ENCODE measurements at regions not wholly inside any gene's neighbourhood (a gene's known extent, or its start where the extent isn't known, plus 50 kb on each side); places are given as distances from the start of the nearest gene placed in this dataset.
A peak's percentile ranks its signal among the peaks of the same experiment; 100 is the strongest.
"Not testable (repeated sequence)": the region's sequence is repeated elsewhere in the genome, so short reads cannot be mapped to it uniquely, and the experiment has no call there.

DNA sequence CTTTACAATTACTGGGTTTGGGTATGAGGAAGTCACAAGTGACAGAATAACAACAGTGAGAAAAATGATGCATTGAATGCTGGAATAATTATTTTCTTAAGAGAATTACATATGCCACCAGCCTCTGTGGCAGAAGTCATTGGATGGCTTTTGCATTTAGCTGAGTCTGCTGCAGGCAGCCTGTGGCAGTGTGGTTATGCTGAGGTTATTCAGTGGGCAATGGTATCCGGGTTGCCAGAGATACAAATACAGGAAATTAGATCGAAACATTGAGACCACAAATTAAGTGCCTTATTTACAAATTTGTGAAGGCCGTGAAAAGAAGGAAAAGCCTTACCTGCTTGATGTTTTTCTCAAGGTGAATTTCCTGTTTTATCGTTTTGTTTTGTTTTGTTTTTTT, 1050.0 kb downstream of the GALC start:
- peak; percentile 4 for DNase-seq

DNA sequence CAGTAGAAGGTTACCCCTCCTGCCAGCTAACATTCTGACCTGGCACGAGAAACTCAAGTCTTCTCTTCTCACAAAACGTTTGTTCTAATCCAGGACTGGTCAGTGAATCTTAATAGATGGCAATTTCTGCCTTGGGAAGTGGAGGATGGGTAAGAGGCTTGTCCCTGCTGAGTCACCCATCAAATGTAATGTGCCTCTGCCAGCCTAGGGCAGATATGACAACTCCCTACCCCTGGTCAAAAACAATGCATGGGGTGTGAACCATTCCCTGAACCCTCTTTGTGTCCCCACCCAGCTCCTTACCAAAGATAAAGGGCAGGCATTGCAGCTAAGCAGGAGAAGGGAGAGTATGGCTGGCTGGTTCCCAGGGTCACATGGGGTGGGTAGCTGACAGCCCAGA, 1052.9 kb downstream of the GALC start:
- peak; percentile 1 for DNase-seq

DNA sequence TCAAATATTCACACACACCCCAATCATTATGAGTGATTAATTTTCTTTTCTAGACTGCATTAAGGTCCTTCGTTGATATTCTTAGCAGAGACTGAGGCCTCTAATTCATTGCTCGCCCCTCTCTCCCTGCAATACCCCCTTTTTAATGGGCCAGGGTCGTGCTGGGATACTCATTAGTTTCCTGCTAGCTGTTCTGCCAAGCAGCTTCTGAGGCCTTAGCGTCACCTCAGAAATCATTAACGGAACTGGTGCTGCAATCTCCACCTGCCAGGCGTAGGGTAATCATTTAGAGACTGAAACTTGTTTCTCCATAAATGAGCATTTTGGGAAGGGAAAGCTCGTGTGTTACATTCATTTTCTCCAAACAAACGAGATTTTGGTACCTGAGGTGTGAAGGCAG, 1054.7 kb downstream of the GALC start:
- DNase-seq: no peak

DNA sequence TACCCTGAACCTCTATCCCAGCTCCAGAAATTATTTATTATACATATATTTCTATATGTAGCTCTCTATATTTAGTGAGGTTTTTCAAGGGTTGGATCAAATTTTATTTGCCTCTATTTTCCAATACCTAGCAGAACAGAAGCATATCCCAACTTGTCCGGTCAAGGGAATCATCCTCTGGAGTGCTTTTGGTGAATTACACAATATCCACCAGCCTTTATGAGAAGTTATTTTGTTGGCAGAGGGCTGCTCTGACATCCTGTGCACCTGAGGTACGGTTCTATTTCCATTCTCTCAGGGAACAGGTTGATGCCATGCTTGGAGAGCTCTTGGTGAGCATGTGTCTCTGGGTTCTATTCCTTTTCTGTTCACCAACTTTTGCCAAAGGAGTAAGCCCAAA, 1056.4 kb downstream of the GALC start:
- no peak for DNase-seq

DNA sequence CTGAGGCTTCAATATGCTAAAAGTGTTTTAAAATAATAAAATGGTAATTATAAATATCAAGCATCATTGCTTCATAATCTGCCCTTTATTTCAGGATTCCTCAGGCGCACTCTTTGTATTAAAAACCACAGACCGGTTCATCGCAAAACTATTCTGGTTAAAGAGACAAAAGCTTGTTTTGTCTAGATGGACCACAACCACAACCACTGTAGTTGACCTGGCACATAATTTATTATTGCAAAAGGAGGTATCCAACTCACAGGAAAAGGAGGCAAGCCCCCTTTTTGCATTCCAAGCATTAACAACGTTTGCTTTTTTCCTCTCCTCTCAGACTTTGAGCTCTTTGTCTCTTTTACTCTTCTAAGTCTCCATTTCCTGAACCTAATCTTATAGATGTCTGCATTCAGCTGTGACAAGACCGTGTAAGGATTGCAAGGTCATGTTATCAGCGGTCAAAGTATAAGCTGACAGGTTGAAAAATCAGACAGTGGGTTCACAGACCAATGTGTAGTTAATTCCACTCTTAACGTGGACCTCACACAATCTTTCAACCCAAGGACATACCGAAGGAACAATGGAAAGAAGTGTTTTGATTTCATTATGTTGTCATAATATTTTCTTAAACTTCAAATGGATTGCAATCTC, 1057.6 kb downstream of the GALC start:
- no peak for DNase-seq

DNA sequence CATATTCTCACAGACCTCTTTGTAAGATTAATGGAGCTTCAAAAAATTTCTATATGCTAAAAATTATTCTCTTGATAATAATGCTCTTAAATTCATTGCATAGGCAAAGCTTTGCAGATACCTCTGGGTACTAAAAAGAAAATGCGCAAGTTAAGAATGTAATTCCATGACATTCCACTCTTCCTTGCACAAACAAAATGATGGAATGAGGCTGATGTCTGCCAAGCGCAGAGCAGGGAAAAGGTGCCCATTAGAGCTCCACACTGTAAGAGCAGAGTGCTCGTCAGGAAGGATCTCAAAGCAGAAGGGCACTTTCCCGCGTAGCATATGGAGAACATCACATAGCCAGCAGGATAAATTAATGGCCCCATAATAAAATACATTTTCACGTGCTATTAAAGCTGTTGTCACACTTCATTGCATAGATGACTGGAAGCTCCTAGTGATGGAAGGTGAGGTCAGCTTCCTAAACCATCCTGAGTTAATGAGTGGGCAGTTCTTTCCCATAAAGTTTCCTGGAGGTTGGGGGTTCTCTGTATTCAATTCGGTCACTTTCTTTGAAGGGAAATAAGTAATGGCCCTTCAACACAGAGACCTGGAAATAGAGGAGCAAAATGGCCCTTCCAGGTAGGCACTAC, 1058.9 kb downstream of the GALC start:
- no peak for DNase-seq

DNA sequence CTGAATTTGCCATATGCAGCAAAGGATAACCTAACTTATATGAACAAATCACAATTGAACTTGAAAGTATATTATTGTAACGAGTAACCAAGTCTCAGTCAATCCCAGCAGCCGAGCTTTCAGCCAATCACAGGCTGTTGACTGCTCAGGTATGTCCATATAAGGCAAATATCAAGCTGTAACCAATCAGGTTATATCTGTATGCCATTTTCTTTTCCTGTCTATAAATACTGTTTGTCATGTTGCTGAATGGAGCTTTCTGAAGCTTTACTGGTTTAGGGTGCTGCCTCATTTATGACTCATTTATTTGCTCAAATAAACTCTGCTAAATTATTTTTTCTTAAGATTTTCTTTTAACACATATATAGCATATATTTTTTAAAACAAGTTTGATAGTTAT, 1059.5 kb downstream of the GALC start:
- DNase-seq: no peak

DNA sequence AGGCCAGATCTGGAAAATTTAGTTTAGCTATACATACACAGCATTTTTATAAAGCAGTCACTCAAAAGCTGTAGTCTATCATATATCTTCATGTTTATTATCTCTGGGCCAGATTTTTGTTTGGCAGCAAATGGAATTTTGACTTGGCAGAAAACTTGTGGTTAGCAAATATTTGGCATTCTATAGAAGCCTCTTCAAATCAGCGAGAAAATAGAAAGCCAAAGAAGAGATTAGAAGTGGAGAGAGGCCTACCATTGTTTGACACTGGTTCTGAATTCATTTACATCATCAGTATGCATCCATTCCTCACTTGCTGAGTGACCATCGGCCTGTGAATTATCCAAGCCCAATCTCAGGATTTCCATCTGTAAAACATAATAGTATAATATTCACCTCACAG, 1077.6 kb downstream of the GALC start:
- DNase-seq: no peak

DNA sequence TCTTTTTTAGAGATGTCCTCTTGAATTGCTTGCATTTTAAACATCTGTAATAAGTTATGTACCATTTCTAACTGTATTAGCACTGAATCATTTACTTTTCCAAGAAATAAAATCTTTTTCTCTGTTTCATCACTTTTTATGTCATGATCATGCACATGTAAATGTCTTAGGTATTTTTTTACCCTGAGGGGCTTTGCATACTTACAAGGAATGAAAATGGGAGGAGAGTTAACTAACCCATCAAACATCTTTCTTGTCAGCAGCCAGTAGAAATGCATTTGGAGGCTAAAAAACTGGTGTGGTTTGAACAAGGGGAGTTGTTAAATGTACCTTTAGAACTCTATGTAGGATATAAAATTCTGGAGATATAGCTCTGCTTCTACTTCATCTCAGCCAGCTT, 1080.3 kb downstream of the GALC start:
- no peak for DNase-seq

DNA sequence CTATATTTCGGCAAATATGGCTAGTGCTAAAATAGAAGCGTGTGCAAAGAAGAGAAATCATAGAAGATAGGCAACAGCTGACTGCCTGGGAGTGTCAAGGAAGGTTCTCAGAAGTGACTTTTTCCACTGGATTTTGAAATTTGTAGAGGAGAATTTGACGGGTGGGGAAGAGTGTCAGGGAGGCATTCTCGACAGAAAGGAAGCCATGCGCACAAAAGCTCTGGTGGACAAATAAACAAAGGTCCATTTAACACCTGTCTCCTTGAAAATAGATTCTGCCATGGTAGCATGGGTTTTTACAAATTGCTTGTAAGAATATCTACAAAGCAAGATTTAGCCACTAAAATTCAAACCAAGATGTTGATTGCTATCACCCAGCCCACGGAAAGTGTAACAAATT, 1081.5 kb downstream of the GALC start:
- DNase-seq: no peak

DNA sequence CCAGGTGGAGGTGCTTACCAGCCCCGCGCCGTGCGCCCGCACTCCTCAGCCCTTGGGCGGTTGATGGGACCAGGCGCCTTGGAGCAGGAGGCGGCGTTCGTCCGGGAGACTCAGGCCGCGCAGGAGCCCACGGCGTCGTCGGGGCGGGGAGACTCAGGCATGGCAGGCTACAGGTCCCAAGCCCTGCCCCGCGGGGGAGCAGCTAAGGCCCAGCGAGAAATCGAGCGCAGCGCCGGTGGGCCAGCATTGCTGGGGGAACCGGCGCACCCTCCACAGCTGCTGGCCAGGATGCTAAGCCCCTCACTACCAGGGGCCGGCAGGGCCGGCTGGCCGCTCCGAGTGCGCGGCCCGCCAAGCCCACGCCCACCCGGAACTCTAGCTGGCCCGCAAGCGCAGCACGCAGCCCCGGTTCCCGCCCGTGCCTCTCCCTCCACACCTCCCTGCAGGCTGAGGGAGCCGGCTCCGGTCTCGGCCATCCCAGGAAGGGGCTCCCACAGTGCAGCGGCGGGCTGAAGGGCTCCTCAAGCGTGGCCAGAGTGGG, 1087.5 kb downstream of the GALC start:
- DNase-seq: not testable (repeated sequence)

DNA sequence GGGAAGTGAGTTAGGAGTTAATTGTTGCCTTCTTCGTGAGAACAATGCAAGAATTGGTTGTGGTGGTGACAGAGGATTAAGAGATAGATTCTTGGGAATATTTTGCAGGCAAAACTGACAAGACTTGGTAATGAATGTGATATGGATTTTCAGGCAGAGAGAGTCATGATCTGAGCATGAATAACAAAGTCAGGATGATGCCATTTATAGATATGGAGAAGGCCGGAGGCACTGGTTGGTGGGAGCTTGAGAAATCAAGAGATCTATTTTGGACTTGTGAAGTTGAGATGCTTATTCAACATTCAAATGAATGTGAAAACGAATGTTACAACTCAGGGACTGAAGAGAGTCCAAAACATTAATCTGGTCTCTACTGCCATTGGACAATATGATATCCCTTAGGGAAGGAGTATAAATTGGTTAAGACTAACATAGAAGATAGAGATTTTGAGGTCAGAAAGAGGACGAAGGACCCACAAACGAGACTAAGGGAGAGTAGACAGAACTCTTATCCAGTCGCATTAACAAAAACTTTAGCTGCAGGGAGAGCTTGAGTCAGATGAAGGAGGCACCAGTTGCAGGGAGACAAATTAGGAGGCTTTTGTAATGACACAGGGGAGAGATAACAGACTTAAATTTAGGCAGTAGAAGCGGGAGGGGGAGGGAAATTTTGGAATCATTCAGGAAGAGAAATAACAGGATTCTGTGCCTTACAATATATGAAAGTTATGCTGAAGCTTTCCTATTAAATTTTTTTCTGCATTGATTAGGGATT, 1090.6 kb downstream of the GALC start:
- DNase-seq: no peak

DNA sequence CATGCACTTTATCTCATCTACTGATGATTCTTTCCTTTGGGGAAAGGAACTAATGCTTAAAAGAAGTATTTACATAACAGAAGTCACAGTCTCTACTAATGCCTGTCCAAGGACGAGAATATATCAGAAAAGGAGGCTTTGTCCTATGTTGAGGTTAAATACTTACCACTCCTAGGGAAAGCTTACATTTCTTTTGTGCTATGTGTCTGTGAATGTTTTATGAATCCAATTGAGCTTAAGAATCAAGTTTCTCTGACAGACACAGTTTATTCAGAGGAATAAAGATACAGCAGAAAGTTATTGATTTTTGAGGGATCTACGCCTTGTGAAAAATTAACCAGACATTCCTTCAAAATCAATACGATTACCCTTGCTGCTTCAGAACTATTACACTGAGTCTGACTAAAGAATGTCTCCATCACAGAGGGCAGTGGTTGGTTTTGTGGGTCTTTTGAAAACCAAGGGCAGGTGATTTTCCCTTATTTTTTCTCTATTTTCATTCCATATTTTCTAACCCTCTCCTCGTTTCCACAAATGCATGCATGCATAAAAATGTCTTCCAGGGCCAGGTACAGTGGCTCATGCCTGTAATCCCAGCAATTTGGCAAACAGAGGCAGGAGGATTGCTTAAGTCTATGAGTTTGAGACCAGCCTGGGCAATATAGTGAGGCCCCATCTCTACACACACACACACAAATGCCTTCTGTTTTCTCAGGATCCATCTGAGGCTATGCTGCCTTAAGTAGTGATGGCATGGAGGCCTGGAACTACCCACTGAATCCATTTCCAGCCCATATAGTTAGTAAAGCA, 1095.1 kb downstream of the GALC start:
- no peak for DNase-seq

DNA sequence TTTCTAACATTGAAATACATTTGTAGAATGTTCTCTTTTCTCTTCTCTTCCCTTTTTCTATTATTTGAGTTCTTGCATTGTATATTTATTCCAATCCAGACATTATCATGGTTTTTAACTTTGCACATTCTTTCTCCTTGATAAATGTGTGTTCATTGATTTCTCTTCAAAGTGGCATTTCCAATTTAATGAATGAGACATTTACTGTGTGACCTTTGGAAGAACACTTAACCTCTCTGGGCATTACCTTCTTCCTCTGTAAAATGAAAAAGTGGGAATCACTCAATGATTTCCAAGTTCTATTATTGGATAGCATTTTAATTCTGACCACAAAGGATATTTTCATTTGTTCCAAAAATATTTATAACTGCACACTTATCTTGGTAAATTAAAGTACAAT, 1095.8 kb downstream of the GALC start:
- DNase-seq: no peak

DNA sequence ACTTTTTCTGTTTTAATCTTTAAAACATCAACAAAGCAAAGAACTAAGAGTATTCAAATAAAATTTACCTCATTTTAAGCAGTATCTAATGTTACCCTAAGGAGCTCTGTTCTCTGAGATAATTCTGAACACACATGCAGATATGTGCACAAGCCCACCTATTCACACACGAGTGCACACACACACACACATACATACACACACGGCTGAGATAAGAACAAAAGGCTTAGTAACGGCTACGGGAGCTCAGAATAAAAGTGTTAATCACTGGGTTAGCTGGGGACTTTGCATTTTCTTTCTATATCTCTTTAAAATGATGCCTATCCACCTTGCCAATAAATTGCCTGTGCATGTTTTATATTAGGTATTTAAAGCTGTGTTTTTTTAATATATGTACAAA, 1096.3 kb downstream of the GALC start:
- DNase-seq: no peak

DNA sequence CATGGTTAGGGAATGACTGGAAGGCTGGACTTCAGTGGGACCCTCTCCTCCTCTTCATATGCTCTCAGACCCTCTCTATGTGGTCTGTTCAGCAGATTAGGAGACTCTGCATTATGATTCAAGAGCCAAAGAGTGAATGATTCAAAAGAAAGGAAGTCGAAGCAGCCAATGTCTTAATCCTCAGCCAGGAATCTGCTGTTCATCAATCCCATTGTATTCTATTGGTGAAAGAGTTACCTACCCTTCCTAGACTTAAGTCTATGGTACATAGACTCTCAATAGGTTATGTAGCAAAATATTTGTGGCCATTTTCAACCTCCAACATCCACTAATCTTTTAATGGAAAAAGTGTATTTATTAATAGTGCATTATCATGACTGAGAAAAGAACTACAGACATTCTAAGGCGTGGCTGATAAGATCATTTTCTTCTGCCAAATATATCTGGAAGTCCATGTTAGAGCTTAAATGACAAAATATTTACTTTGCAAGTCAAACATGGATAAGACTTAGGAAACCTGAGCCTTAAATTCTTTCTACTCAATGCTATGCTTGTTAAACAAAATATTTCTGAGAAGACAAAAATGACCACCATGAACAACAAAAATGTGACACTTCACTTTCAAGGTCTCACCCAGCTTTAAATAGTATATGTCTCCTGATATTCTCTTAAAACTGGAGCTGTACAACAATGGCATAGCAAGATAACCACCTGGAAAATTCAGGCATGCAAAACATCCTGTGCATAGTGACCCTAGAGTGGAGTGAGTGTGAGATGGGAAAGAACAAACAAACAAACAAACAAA, 1100.6 kb downstream of the GALC start:
- no peak for DNase-seq

DNA sequence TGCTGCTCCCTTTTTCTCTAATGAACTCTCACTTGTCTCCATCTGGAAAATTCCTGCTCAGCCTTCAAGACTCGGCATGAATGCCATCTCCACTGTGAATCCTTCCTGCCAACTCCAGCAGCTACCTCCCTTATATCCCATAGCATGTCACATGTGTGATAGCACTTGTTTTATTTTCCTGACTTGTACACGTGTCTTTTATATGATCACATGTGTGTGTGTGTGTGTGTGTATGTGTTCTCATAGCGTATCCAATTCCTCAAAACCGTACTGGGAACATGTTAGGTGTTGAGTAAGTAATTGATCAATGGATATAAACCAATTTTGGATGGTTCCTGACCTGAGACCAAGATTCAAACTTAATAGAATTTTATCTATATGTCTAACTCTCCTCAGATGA, 1107.7 kb downstream of the GALC start:
- DNase-seq: no peak

DNA sequence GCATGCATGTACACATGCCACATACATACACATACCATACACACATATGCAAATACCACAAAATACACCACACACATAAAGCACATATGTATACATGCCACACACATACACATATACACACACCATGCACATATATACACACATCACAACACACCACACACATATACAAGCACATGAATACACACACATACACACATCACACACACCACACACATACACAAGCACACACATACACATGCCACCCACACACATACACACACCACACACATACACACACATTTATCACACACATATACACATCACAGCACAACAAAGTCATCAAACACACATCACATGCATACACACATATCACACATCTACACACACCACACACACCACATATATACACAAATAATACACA, 1108.5 kb downstream of the GALC start:
- no peak for DNase-seq

DNA sequence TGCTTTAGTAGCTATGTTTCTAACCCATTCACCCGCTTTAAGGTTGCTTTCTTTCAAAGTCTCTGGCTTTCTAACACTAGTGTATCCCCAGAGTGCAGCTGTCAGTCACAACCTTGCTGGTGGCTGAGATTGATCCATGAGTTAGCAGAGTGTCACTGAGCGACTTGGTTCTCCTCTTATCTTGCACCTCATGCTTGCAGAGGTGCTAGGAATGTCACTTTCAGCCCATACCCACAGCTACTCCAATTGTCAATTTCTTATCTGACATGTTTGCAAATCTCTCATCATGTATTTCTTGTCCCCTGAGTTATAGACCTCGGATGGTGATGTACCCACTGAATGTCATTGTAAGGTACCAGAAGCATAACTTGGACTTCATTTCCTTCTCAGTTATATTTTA, 1110.2 kb downstream of the GALC start:
- DNase-seq: no peak

DNA sequence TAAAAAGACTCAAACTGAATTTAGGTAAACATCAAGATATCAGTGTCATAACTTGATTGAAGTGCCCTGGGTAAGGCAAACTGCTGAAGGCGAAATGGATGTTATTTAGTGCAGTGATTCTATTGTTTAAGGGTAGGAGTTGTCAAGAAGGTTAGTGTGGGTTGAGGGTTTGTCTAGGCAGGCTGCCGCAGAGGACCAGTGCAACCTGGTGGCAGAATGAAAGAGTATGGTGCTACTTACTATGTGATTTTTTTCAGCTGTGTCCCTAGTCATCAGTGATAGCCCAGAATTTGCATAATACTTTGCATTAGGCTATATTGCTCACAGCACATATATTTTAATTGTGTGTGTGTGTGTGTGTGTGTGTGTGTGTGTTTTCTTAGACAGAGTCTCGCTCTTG, 1127.0 kb downstream of the GALC start:
- DNase-seq: peak; percentile 4

DNA sequence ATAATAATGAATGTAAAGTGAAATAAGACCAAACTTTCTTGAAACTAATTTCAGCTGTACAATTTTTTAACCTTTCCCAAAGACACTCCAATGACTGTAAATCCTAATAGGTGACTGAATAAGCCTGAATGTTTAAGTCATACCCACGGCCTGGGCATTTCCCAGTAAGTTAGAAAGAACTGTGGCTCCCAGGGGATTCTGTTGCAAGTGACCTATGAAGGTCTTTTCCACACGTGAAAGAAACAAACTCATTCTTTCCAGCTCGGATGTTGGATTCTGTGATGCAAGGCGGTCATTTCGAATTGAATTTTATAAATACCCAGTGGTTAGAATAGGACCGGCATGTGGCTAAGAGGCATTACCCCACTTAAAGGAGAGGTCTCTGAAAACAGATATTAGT, 1134.4 kb downstream of the GALC start:
- no peak for DNase-seq

DNA sequence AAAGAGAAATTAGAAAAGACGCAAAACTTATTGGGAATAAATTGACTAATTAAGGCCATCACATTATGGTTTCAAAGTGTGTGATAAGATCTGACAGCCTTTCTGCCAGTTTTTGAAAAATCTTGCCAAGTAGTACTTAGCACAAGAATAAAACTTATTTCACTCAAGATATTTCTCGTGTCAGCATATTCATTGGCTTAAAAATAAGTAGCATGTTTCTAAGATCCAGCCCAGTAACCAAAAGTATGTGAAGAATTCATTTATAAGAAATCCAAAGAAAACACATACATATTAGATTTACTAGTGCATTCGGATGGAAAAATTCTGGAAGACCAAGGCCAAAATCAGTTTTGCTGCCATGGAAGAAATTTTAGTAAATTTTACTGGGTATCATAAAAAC, 1135.0 kb downstream of the GALC start:
- DNase-seq: no peak
